MM.1S (cell line): ENCODE measurements at regions not wholly inside any gene's neighbourhood (a gene's known extent, or its start where the extent isn't known, plus 50 kb on each side); places are given as distances from the start of the nearest gene placed in this dataset.

ENCODE experiments used
- DNase-seq: peaks from one replicate; pipeline ENCODE4 v3.0.0-alpha.2; 2015
- H2AFZ ChIP-seq: fragments of 300-600 bp; sonication (generic); 2 replicates; pipeline ENCODE4 v1.6.0; 2016; ENCODE audit warnings: antibody characterized with exemption, low read length
- H3F3A ChIP-seq: fragments of 300-600 bp; sonication (generic); 2 replicates; pipeline ENCODE4 v1.6.1; 2016; ENCODE audit warnings: mild to moderate bottlenecking, antibody characterized with exemption, low read length, moderate library complexity, mixed read lengths; ENCODE audit not compliant: insufficient read depth
- H3K27ac ChIP-seq: fragments of 300-600 bp; sonication (generic); 2 replicates; pipeline ENCODE4 v1.5.1; 2016; ENCODE audit warnings: mild to moderate bottlenecking, low read length
- H3K27me3 ChIP-seq: fragments of 300-600 bp; sonication (generic); replicated peaks from 2 replicates; pipeline ENCODE4 v1.6.0; 2016; ENCODE audit warnings: low read length; ENCODE audit not compliant: insufficient read depth
- H3K36me3 ChIP-seq: fragments of 300-600 bp; sonication (generic); replicated peaks from 2 replicates; pipeline ENCODE4 v1.6.1; 2016; ENCODE audit warnings: mild to moderate bottlenecking, low read length, mixed read lengths; ENCODE audit not compliant: insufficient read depth
- H3K4me1 ChIP-seq: fragments of 300-600 bp; sonication (generic); 2 replicates; pipeline ENCODE4 v1.6.1; 2016; ENCODE audit warnings: low read length, mixed read lengths
- H3K4me2 ChIP-seq: fragments of 300-600 bp; sonication (generic); 2 replicates; pipeline ENCODE4 v1.6.0; 2016; ENCODE audit warnings: low read depth, low read length
- H3K4me3 ChIP-seq: fragments of 300-600 bp; sonication (generic); 2 replicates; pipeline ENCODE4 v1.5.1; 2016; ENCODE audit warnings: low read length, mixed read lengths
- H3K79me2 ChIP-seq: fragments of 300-600 bp; sonication (generic); 2 replicates; pipeline ENCODE4 v1.6.1; 2016; ENCODE audit warnings: mixed run types, low read length, mixed read lengths
- H3K9ac ChIP-seq: fragments of 300-600 bp; sonication (generic); 2 replicates; pipeline ENCODE4 v1.6.1; 2016; ENCODE audit warnings: low read length, mixed read lengths
- H3K9me2 ChIP-seq: fragments of 300-600 bp; sonication (generic); replicated peaks from 2 replicates; pipeline ENCODE4 v1.6.1; 2016; ENCODE audit warnings: mild to moderate bottlenecking, low read length, mixed read lengths; ENCODE audit not compliant: insufficient read depth
- H3K9me3 ChIP-seq: fragments of 300-600 bp; sonication (generic); replicated peaks from 2 replicates; pipeline ENCODE4 v1.6.1; 2016; ENCODE audit warnings: mild to moderate bottlenecking, low read length, mixed read lengths; ENCODE audit not compliant: insufficient read depth
- H4K20me1 ChIP-seq: fragments of 300-600 bp; sonication (generic); 2 replicates; pipeline ENCODE4 v1.6.1; 2016; ENCODE audit warnings: mild to moderate bottlenecking, low read length, moderate library complexity, mixed read lengths; ENCODE audit not compliant: insufficient read depth
- EZH2 ChIP-seq: fragments of 300-600 bp; sonication (generic); optimal IDR thresholded peaks from 2 replicates; pipeline ENCODE3; 2017; ENCODE audit warnings: low read depth, mild to moderate bottlenecking, antibody characterized with exemption, low read length, mixed read lengths
- EZH2phosphoT487 ChIP-seq: fragments of 300-600 bp; sonication (generic); IDR thresholded peaks from 2 replicates; pipeline ENCODE4 v1.6.1; 2018; ENCODE audit warnings: antibody characterized with exemption, low read length
- TF ChIP-seq, protein P1 (sequence below): fragments of 300-600 bp; sonication (generic); IDR thresholded peaks from 2 replicates; pipeline ENCODE4 v1.5.1; 2016; ENCODE audit warnings: antibody characterized with exemption, low read length, mixed read lengths

DNA sequence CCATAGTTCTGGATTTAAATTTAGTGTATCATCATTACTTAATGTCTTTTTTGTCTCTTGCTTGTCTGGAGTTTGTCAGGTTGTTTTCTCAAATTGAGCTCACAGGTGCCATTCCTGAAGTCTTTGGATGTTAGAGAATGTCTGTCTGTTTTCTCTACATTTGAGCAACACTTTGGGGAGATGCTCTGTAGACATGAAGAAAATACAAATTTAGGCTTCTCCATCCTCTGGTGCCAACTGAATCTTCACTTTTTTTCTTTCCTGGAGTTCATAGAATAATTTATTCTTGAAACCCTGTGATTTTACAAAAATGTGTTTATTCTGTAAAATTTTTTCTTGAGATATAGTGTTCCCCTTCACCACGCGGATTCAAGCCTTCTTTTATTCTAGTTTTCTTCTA lies 256.4 kb upstream of the HDAC4 start:
- no peak overlapping the region for H3K4me3 ChIP-seq
- H3K79me2 ChIP-seq, result no peaks in the 10 kb centered on the region
- H3K4me2 ChIP-seq, result no peak overlapping the region
- no peak overlapping the region for H3K9ac ChIP-seq
- H3K4me1 ChIP-seq, result no peaks in the 10 kb centered on the region
- no peaks in the 10 kb centered on the region for H4K20me1 ChIP-seq
- H3K27me3 ChIP-seq, result no peaks in the 10 kb centered on the region
- no peak overlapping the region for H2AFZ ChIP-seq
- H3F3A ChIP-seq, result no peaks in the 10 kb centered on the region
- H3K9me2 ChIP-seq, result no peaks in the 10 kb centered on the region
- H3K27ac ChIP-seq, result no peak overlapping the region
- DNase-seq, result no peak
- no peaks in the 10 kb centered on the region for H3K36me3 ChIP-seq
- H3K9me3 ChIP-seq, result no peaks in the 10 kb centered on the region
- TF ChIP-seq EZH2phosphoT487 (no peak), EZH2 (no peak)
- TF ChIP-seq, protein P1, sequence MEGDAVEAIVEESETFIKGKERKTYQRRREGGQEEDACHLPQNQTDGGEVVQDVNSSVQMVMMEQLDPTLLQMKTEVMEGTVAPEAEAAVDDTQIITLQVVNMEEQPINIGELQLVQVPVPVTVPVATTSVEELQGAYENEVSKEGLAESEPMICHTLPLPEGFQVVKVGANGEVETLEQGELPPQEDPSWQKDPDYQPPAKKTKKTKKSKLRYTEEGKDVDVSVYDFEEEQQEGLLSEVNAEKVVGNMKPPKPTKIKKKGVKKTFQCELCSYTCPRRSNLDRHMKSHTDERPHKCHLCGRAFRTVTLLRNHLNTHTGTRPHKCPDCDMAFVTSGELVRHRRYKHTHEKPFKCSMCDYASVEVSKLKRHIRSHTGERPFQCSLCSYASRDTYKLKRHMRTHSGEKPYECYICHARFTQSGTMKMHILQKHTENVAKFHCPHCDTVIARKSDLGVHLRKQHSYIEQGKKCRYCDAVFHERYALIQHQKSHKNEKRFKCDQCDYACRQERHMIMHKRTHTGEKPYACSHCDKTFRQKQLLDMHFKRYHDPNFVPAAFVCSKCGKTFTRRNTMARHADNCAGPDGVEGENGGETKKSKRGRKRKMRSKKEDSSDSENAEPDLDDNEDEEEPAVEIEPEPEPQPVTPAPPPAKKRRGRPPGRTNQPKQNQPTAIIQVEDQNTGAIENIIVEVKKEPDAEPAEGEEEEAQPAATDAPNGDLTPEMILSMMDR, result no peak

DNA sequence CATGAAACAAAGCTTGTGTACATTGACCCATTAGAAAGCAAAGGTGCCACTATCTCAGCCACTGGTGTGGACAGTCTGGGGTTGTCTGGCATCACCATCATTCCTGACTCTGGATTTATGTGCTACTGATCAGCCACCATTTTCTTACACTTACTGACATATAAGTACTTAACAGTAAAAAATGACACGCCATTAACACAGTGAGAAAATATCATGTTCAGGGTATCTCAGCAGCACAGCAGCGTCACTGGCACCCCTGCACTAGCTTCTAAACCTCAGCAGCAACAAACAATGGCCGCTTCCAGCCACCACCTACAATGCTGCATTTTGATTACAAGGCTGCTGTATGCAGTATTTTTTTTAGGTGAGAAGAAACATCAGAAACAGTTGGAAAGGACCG lies 253.4 kb upstream of the HDAC4 start:
- Histone ChIP-seq H3K4me3 (no peak overlapping the region), H3K4me1 (no peaks in the 10 kb centered on the region), H3K36me3 (no peaks in the 10 kb centered on the region), H3K27me3 (no peaks in the 10 kb centered on the region), H2AFZ (no peak overlapping the region), H3F3A (no peaks in the 10 kb centered on the region), H3K9me3 (no peaks in the 10 kb centered on the region), H4K20me1 (no peaks in the 10 kb centered on the region), H3K79me2 (no peaks in the 10 kb centered on the region), H3K9me2 (no peaks in the 10 kb centered on the region), H3K4me2 (no peak overlapping the region), H3K9ac (no peak overlapping the region), H3K27ac (no peak overlapping the region)
- no peak for DNase-seq
- TF ChIP-seq EZH2, result no peak
- TF ChIP-seq, protein P1, result no peak
- TF ChIP-seq EZH2phosphoT487, result no peak

DNA sequence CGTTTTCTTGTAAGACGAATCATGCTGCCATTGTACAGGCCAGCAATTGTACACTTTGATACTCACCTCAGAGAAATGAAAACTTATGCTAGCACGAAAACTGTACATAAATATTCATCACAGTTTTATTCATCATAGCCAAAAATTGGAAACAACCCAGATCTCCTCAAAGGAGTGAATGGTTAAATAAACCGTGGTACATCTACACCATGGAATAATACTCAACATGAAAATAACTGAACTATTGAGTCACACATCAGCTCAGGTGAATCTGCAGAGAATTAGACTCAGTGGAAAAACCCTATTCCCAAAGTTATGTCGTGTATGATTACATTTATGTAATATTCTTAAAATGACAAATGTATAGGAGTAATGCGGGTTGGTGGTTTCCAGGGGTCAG lies 251.0 kb upstream of the HDAC4 start:
- Histone ChIP-seq H3K4me2 (no peak overlapping the region), H3K9me3 (no peaks in the 10 kb centered on the region), H3K27ac (no peak overlapping the region), H2AFZ (no peak overlapping the region), H3K4me3 (no peak overlapping the region), H3K9me2 (no peaks in the 10 kb centered on the region), H4K20me1 (no peaks in the 10 kb centered on the region), H3K27me3 (no peaks in the 10 kb centered on the region), H3K79me2 (no peaks in the 10 kb centered on the region), H3K4me1 (no peaks in the 10 kb centered on the region), H3K36me3 (no peaks in the 10 kb centered on the region), H3F3A (no peaks in the 10 kb centered on the region), H3K9ac (no peak overlapping the region)
- TF ChIP-seq EZH2phosphoT487 (no peak), EZH2 (no peak)
- TF ChIP-seq, protein P1, result no peak
- no peak for DNase-seq

DNA sequence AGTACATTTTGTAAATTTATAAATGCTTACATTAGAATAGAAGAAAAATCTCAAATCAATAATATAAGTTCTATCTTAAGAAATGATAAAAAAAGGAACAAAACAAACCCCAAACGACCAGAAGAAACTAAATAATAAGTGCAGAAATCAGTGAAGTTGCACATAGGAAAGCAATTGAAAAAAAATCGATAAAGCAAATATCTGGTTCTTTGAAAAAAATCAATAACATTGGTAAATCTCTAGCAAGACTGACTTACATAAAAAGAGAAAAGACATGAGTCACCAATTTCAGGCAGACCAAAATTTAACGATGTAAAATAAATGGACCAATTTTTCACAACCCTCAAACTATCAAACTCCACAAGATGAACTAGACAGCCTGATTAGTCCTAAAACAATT lies 249.9 kb upstream of the HDAC4 start:
- H3K9me3 ChIP-seq, result no peaks in the 10 kb centered on the region
- H3K79me2 ChIP-seq, result no peaks in the 10 kb centered on the region
- no peak for DNase-seq
- no peaks in the 10 kb centered on the region for H3K36me3 ChIP-seq
- no peak for TF ChIP-seq EZH2
- TF ChIP-seq EZH2phosphoT487, result no peak
- TF ChIP-seq, protein P1, result no peak
- H3K4me1 ChIP-seq, result no peaks in the 10 kb centered on the region
- no peak overlapping the region for H3K9ac ChIP-seq
- H3K27me3 ChIP-seq, result no peaks in the 10 kb centered on the region
- no peak overlapping the region for H3K27ac ChIP-seq
- H3K4me2 ChIP-seq, result no peak overlapping the region
- no peak overlapping the region for H3K4me3 ChIP-seq
- no peak overlapping the region for H2AFZ ChIP-seq
- no peaks in the 10 kb centered on the region for H4K20me1 ChIP-seq
- H3K9me2 ChIP-seq, result no peaks in the 10 kb centered on the region
- H3F3A ChIP-seq, result no peaks in the 10 kb centered on the region
